Heart left ventricle (tissue), 13 donors: ENCODE measurements at regions not wholly inside any gene's neighbourhood (a gene's known extent, or its start where the extent isn't known, plus 50 kb on each side); places are given as distances from the start of the nearest gene placed in this dataset.

Experiments
- CTCF ChIP-seq, 12 donors: fragments of 200-600 bp; sonication (generic) in 4 of 12; IDR thresholded peaks; one replicate each; pipeline versions ENCODE4 v1.5.0 to v1.8.0; 2018 to 2022; ENCODE audit warnings: antibody characterized with exemption in 12 of 12, mild to moderate bottlenecking in 5 of 12
- POLR2A ChIP-seq, 2 donors: fragments of 450-650 bp; IDR thresholded peaks; one replicate each; pipeline ENCODE4 v1.6.1; 2017; ENCODE audit warnings: antibody characterized with exemption in 2 of 2, mild to moderate bottlenecking in 2 of 2, moderate library complexity in 2 of 2
- donor health status: ischemic (EF 13 %, LVEDD 7.1; RV severe dilation, severe dysfunction).
- donor health status: DM: no; HTN: yes; CAD: no.
- donor health status: DM: no; HTN: no; CAD: no.
- donor health status: ischemic (EF 25% LVEDD 6.9; RV normal size, moderate dysfunction).
- donor health status: ischemic (EF 25% LVEDD 5.7; RV mildly dilated, moderate dysfunction).
- donor health status: ischemic (EF 35%, LVEDD 5.7; RV mildly dilated, moderate dysfunction).
- donor health status: nonischemic (EF 11% LVEDD 7.7; RV severe dilation, severe dysfunction).
- donor health status: DM: yes; HTN: yes; CAD: no.
- donor health status: PGD.
- donor health status: ischemic (EF 29% LVEDD 5.4; RV normal size, mild dysfunction).
- donor health status: nonischemic (EF 23%, LVEDD 6.1; RV moderate dilation, normal function).

- no peak for TF ChIP-seq POLR2A (IDR thresholded peaks at IDR 0.05)
- no peak for TF ChIP-seq CTCF (IDR thresholded peaks at IDR 0.05)
Observed at GRCh38 chr2:228841877-228842276, 429.2 kb downstream of the PID1 start.
